AG10803 (cell line): ENCODE measurements at regions not wholly inside any gene's neighbourhood (a gene's known extent, or its start where the extent isn't known, plus 50 kb on each side); places are given as distances from the start of the nearest gene placed in this dataset.

Experiments used
- DNase-seq: peaks from one replicate; pipeline ENCODE4 v3.0.0; 2010; ENCODE audit warnings: low read depth
- H3K4me3 ChIP-seq: 2 replicates; pipeline ENCODE4 v1.5.1; 2011; ENCODE audit warnings: mild to moderate bottlenecking, low read length, control low read depth
- CTCF ChIP-seq: conservative IDR thresholded peaks from 2 replicates; pipeline ENCODE4 v1.5.1; 2011; ENCODE audit warnings: mild to moderate bottlenecking, low read length, control low read depth, inconsistent platforms

DNA sequence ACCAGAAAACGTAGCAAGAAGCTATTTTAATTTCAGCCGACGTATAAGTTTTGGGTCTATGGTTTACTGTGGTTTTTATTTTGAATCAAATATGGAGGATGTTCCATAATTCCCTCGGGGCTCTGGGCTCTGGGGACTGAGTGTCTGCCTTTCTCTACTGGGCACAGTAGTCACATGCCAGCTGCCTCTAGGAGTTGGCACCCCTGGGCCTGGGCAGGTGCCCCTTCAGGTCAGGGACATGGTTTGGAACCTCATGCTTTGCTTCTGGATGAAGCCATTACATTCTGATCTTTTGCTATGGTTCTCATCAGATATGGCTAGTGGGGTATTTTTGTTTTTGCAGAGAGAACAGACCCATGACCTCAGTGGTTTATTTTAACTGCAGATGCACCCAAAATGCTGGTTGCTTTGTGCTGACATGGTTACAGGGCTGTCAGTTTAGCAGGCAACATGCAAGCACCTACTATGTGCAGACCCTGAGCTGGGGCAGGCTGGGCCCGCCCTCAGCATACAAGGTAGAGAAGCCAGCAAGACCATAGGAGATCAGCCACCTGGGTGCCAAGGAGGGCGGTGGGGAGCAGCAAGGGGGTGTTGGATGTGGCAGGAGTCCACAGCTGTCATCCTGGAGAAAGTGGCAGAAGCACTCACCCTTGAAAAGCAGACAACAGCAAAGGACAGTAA is 54.5 kb upstream of the PSD2 start:
- no peak for DNase-seq
- no peak overlapping the region for H3K4me3 ChIP-seq
- no peak for TF ChIP-seq CTCF

- no peak for TF ChIP-seq CTCF
- no peak for DNase-seq
- no peak overlapping the region for H3K4me3 ChIP-seq
Measured at GRCh38 chr5:139741823-139742172, 53.8 kb upstream of the PSD2 start.

GRCh38 chr5:139742173-139742903 is 53.3 kb upstream of the PSD2 start:
- no peak for TF ChIP-seq CTCF
- DNase-seq = no peak
- no peak overlapping the region for H3K4me3 ChIP-seq

DNA sequence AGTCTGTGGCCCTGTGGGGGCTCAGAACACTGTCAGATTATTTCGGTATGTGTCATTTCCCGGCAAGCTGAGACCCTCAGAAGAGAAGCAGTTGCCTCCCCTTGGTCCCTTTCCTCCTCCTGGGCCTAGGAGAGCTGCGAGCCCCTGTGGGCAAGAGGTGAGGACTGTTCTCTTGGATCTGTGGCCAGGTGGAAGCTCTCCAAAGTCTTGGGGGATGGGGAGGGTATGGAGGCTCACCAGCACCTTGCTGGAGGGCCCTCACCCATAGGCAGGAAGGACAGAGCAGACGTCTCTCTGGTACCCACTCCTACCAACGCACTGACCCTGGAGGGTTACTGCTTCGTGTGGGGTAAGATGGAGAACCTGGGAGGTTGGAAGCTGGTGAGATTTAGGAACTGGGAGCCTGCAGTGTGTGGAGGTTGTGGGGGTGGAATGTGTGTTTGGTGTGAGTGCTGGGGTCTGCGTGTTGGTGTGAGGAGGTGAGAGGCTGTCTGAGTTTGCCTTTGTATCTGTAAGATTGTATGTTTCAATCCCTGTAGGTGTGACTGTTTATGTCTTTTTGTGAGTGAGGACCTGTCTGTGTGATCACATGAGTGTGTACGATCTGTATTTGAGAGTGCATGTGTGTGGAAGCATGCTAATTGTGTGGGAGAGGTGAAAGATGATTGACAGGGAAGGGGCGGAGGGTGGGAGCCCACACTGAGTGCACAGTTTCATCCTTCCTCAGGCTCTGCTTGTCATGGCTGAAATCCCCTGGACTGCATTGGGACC is 52.4 kb upstream of the PSD2 start:
- no peak for DNase-seq
- no peak overlapping the region for H3K4me3 ChIP-seq
- no peak for TF ChIP-seq CTCF

DNA sequence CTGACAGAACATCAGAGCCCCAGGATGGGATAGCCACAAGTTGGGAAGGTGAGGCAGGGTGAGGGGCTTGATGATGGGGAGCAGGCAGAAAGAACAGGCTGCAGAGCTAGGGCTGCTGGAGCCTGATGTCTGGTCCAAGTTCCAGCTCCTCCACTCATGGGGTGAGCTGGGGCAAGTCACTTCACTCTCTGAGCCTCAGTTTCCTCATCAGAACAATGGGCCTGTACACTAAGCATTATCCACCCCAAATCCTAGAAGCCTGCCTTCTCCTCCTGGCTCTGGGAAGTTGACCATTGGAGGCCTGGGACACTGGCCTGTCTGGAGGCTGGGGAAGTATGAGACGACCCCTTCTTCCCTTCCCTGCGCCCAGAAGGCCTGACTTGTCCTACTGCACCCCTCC is 51.8 kb upstream of the PSD2 start:
- no peak for DNase-seq
- no peak overlapping the region for H3K4me3 ChIP-seq

GRCh38 chr5:139744471-139745131 is 51.0 kb upstream of the PSD2 start:
- DNase-seq = no peak
- no peak for TF ChIP-seq CTCF
- no peak overlapping the region for H3K4me3 ChIP-seq

More for the DNA sequence above, 51.8 kb upstream of the PSD2 start:
- TF ChIP-seq CTCF = no peak
